H9 (cell line): ENCODE measurements at regions not wholly inside any gene's neighbourhood (a gene's known extent, or its start where the extent isn't known, plus 50 kb on each side); places are given as distances from the start of the nearest gene placed in this dataset.

Experiments used
- DNase-seq: peaks from one replicate; pipeline ENCODE4 v3.0.0-alpha.2; 2017
- H2AFZ ChIP-seq: one replicate; pipeline ENCODE4 v1.6.1; 2013; ENCODE audit warnings: mild to moderate bottlenecking, low read length, control low read depth, moderate library complexity
- H2AK5ac ChIP-seq: 2 replicates; pipeline ENCODE4 v1.6.1; 2013; ENCODE audit warnings: low read length, control low read depth, mixed read lengths; ENCODE audit not compliant: insufficient read length
- H2BK120ac ChIP-seq: one replicate; pipeline ENCODE4 v1.6.1; 2013; ENCODE audit warnings: low read depth, mild to moderate bottlenecking, low read length, control low read depth, inconsistent platforms; ENCODE audit not compliant: poor library complexity, severe bottlenecking
- H2BK12ac ChIP-seq: 2 replicates; pipeline ENCODE4 v1.6.1; 2013; ENCODE audit warnings: low read length, control low read depth, mixed read lengths, low read depth; ENCODE audit not compliant: insufficient read length
- H2BK15ac ChIP-seq: 2 replicates; pipeline ENCODE4 v1.6.1; 2013; ENCODE audit warnings: low read depth, low read length, control low read depth
- H2BK20ac ChIP-seq: one replicate; pipeline ENCODE4 v1.6.1; 2013; ENCODE audit warnings: low read depth, mild to moderate bottlenecking, low read length, control low read depth, inconsistent platforms; ENCODE audit not compliant: poor library complexity, severe bottlenecking
- H2BK5ac ChIP-seq: 2 replicates; pipeline ENCODE4 v1.6.1; 2013; ENCODE audit warnings: low read length, control low read depth, mixed read lengths; ENCODE audit not compliant: insufficient read length
- H3K14ac ChIP-seq: 2 replicates; pipeline ENCODE4 v1.6.1; 2013; ENCODE audit warnings: low read length, control low read depth; ENCODE audit not compliant: insufficient read depth
- H3K18ac ChIP-seq: 2 replicates; pipeline ENCODE4 v1.6.1; 2013; ENCODE audit warnings: low read depth, mild to moderate bottlenecking, mixed read lengths, low read length, control low read depth; ENCODE audit not compliant: insufficient read length
- H3K23ac ChIP-seq: 2 replicates; pipeline ENCODE4 v1.6.1; 2013; ENCODE audit warnings: low read length, control low read depth, mixed read lengths, low read depth; ENCODE audit not compliant: insufficient read length
- H3K23me2 ChIP-seq: 2 replicates; pipeline ENCODE4 v1.6.1; 2013; ENCODE audit warnings: low read depth, mild to moderate bottlenecking, mixed read lengths, low read length, control low read depth; ENCODE audit not compliant: insufficient read length, poor library complexity, severe bottlenecking
- H3K27ac ChIP-seq: 2 replicates; pipeline ENCODE4 v1.5.1; 2013; ENCODE audit warnings: low read length, control low read depth, mixed read lengths, low read depth; ENCODE audit not compliant: insufficient read length
- H3K27me3 ChIP-seq: 2 replicates; pipeline ENCODE4 v1.6.1; 2013; ENCODE audit warnings: low read length, control low read depth, inconsistent platforms; ENCODE audit not compliant: insufficient read depth
- H3K4ac ChIP-seq: 2 replicates; pipeline ENCODE4 v1.6.1; 2013; ENCODE audit warnings: low read depth, mild to moderate bottlenecking, control low read depth, inconsistent platforms, low read length, moderate library complexity
- H3K4me1 ChIP-seq: 2 replicates; pipeline ENCODE4 v1.6.1; 2013; ENCODE audit warnings: low read length, control low read depth, inconsistent platforms; ENCODE audit not compliant: insufficient read depth
- H3K4me2 ChIP-seq: 2 replicates; pipeline ENCODE4 v1.6.1; 2013; ENCODE audit warnings: low read length, control low read depth, mixed read lengths; ENCODE audit not compliant: insufficient read length, insufficient read depth
- H3K56ac ChIP-seq: 2 replicates; pipeline ENCODE4 v1.6.1; 2013; ENCODE audit warnings: low read depth, mild to moderate bottlenecking, mixed read lengths, low read length, control low read depth; ENCODE audit not compliant: insufficient read length
- H3K79me1 ChIP-seq: 2 replicates; pipeline ENCODE4 v1.6.1; 2013; ENCODE audit warnings: low read depth, mild to moderate bottlenecking, moderate library complexity, low read length, control low read depth, inconsistent platforms; ENCODE audit not compliant: insufficient read depth, poor library complexity, severe bottlenecking
- H3K79me2 ChIP-seq: 2 replicates; pipeline ENCODE4 v1.6.1; 2013; ENCODE audit warnings: low read length, control low read depth, inconsistent platforms; ENCODE audit not compliant: insufficient read depth
- H3K9ac ChIP-seq: 2 replicates; pipeline ENCODE4 v1.6.1; 2013; ENCODE audit warnings: low read length, control low read depth, mixed read lengths; ENCODE audit not compliant: insufficient read length; ENCODE audit errors: extremely low read depth
- H3K9me3 ChIP-seq: one replicate; pipeline ENCODE4 v1.6.1; 2013; ENCODE audit warnings: low read depth, low read length, inconsistent platforms; ENCODE audit not compliant: control insufficient read depth
- H3T11ph ChIP-seq: one replicate; pipeline ENCODE4 v1.6.1; 2013; ENCODE audit warnings: mild to moderate bottlenecking, low read length, control low read depth, inconsistent platforms
- H4K20me1 ChIP-seq: one replicate; pipeline ENCODE4 v1.6.1; 2013; ENCODE audit not compliant: control insufficient read depth, insufficient read length, insufficient read depth
- H4K5ac ChIP-seq: 2 replicates; pipeline ENCODE4 v1.6.1; 2013; ENCODE audit warnings: low read depth, mild to moderate bottlenecking, mixed read lengths, low read length, control low read depth; ENCODE audit not compliant: insufficient read length
- H4K8ac ChIP-seq: replicated peaks from 2 replicates; pipeline ENCODE4 v1.6.1; 2013; ENCODE audit warnings: low read length, control low read depth, mixed read lengths, low read depth; ENCODE audit not compliant: insufficient read length
- H4K91ac ChIP-seq: 2 replicates; pipeline ENCODE4 v1.6.1; 2013; ENCODE audit warnings: low read depth, mild to moderate bottlenecking, moderate library complexity, mixed read lengths, low read length, control low read depth; ENCODE audit not compliant: insufficient read length
- H3K27ac Mint-ChIP-seq, 3 experiments: 2 replicates in 2 of 3; 3 replicates in 1 of 3; pipeline ENCODE4 v1.8.0; 2020 to 2021; ENCODE audit warnings: mixed read lengths in 3 of 3, mild to moderate bottlenecking in 1 of 3, moderate library complexity in 1 of 3
- H3K27me3 Mint-ChIP-seq: 2 replicates; pipeline ENCODE4 v1.8.0; 2021; ENCODE audit warnings: low read depth, mild to moderate bottlenecking, moderate library complexity, mixed read lengths
- H3K36me3 Mint-ChIP-seq, 3 experiments: 2 replicates in 2 of 3; 3 replicates in 1 of 3; pipeline ENCODE4 v1.8.0; 2020 to 2021; ENCODE audit warnings: low read depth in 3 of 3, mixed read lengths in 3 of 3; ENCODE audit not compliant: insufficient read depth in 1 of 3
- H3K4me1 Mint-ChIP-seq, 2 experiments: 2 replicates each; pipeline ENCODE4 v1.8.0; 2020; ENCODE audit warnings: mixed read lengths in 2 of 2
- H3K4me3 Mint-ChIP-seq, 2 experiments: 2 replicates in 1 of 2; 3 replicates in 1 of 2; pipeline ENCODE4 v1.8.0; 2020 to 2021; ENCODE audit warnings: mild to moderate bottlenecking in 2 of 2, mixed read lengths in 2 of 2, moderate library complexity in 1 of 2
- H3K9me3 Mint-ChIP-seq, 2 experiments: 2 replicates in 1 of 2; 3 replicates in 1 of 2; pipeline ENCODE4 v1.8.0; 2020; ENCODE audit warnings: mild to moderate bottlenecking in 2 of 2, mixed read lengths in 2 of 2, moderate library complexity in 1 of 2
- CTCF ChIP-seq: fragments of 200-600 bp; sonication (generic); conservative IDR thresholded peaks from 3 replicates; pipeline ENCODE4 v1.8.0; 2021; ENCODE audit warnings: antibody characterized with exemption, mild to moderate bottlenecking
- WGBS: extraction: QIAGEN DNeasy Blood & Tissue Kit; methylation state at CpG from one replicate; pipeline ENCODE4 v1.1.7; 2013; ENCODE audit warnings: missing lambda C conversion rate, low lambda C conversion rate, mixed read lengths; ENCODE audit not compliant: insufficient read length; ENCODE audit errors: extremely low coverage; 5-methylcytosine and 5-hydroxymethylcytosine counted together

- H2BK20ac ChIP-seq = no peak overlapping the region
- WGBS = no CpG with 5 or more reads among the region's 5 CpGs
- H3K79me2 ChIP-seq = no peaks in the 10 kb centered on the region
- H4K8ac ChIP-seq = no peak overlapping the region
- H3K9ac ChIP-seq = no peak overlapping the region
- no peaks in the 10 kb centered on the region for H3K79me1 ChIP-seq
- no peak overlapping the region for H3K4ac ChIP-seq
- Mint-ChIP-seq H3K36me3 (no peaks in the 10 kb centered on the region), H3K4me1 (no peaks in the 10 kb centered on the region), H3K4me3 (no peak overlapping the region), H3K9me3 (peaks cover 2 to 3% of the 10 kb centered on the region in 2 experiments; a peak in 3 of 5 replicates), H3K27ac (no peak overlapping the region), H3K27me3 (no peaks in the 10 kb centered on the region; the same call in 1 of the 2 replicates)
- H3K18ac ChIP-seq = no peak overlapping the region
- no peaks in the 10 kb centered on the region for H3K23me2 ChIP-seq
- no peak overlapping the region for H2BK120ac ChIP-seq
- H4K5ac ChIP-seq = no peak overlapping the region
- H3K27me3 ChIP-seq = no peaks in the 10 kb centered on the region
- H3K4me1 ChIP-seq = no peaks in the 10 kb centered on the region
- H3K23ac ChIP-seq = no peak overlapping the region
- no peak for DNase-seq
- H4K91ac ChIP-seq = no peak overlapping the region
- H3K27ac ChIP-seq = no peak overlapping the region
- no peak overlapping the region for H2BK5ac ChIP-seq
- no peak overlapping the region for H3K4me2 ChIP-seq
- no peak overlapping the region for H2AFZ ChIP-seq
- H2BK15ac ChIP-seq = no peak overlapping the region
- H4K20me1 ChIP-seq = no peaks in the 10 kb centered on the region
- no peak overlapping the region for H3K56ac ChIP-seq
- no peak overlapping the region for H2AK5ac ChIP-seq
- TF ChIP-seq CTCF = no peak
- H2BK12ac ChIP-seq = no peak overlapping the region
- H3T11ph ChIP-seq = no peak overlapping the region
- no peak overlapping the region for H3K14ac ChIP-seq
- no peaks in the 10 kb centered on the region for H3K9me3 ChIP-seq
Observed at GRCh38 chr4:42732776-42733175, 75.9 kb upstream of the ATP8A1 start.
